Hepatocyte (in vitro differentiated cells): ENCODE measurements at regions not wholly inside any gene's neighbourhood (a gene's known extent, or its start where the extent isn't known, plus 50 kb on each side); places are given as distances from the start of the nearest gene placed in this dataset.

ENCODE experiments used
- CTCF ChIP-seq: fragments of 200-600 bp; sonication (generic); IDR thresholded peaks from 2 replicates; pipeline ENCODE4 v1.5.1; 2016; ENCODE audit warnings: antibody characterized with exemption, mild to moderate bottlenecking; ENCODE audit not compliant: poor library complexity
- EZH2 ChIP-seq: fragments of 200-600 bp; sonication (generic); IDR thresholded peaks from 2 replicates; pipeline ENCODE4 v1.6.1; 2016; ENCODE audit warnings: antibody characterized with exemption, mild to moderate bottlenecking, borderline replicate concordance

- TF ChIP-seq CTCF, result no peak
- TF ChIP-seq EZH2, result no peak
Observed at GRCh38 chr2:122445003-122445402, 689.6 kb downstream of the TSN start.
